Endothelial cell of umbilical vein (primary cell): ENCODE measurements at regions not wholly inside any gene's neighbourhood (a gene's known extent, or its start where the extent isn't known, plus 50 kb on each side); places are given as distances from the start of the nearest gene placed in this dataset.

Experiments used
- BruUV-seq: library from RNA; stranded (reverse); fragments of 400-500 nt; replicated peaks from 2 replicates; lab custom pipeline; 2021; lab: Mats Ljungman, UMichigan
- CTCF ChIA-PET: fragments of 300-600, 350-600 bp; sonication (Branson Sonifier 250); formaldehyde crosslinking; loops from one replicate; lab custom pipeline; 2021; ENCODE audit warnings: antibody characterized with exemption, inconsistent platforms; lab: Charles Lee
- POLR2A ChIA-PET: fragments of 300-600, 350-600 bp; sonication (Branson Sonifier 250); formaldehyde crosslinking; loops from one replicate; lab custom pipeline; 2021; ENCODE audit warnings: antibody characterized with exemption, inconsistent platforms; lab: Charles Lee
- DNase-seq: peaks from one replicate; pipeline ENCODE4 v3.0.0-alpha.2; 2011; ENCODE audit warnings: low read depth, low spot score
- FAIRE-seq: peaks from 2 replicates; lab custom pipeline; 2011; peaks lifted over from hg19 to GRCh38; lab: Jason Lieb, UNC
- H2AFZ ChIP-seq: 2 replicates; pipeline ENCODE4 v1.6.0; 2012; ENCODE audit warnings: low read depth, low read length, control low read depth, inconsistent platforms
- H3K27ac ChIP-seq: 2 replicates; pipeline ENCODE4 v1.5.1; 2011; ENCODE audit warnings: low read depth, mild to moderate bottlenecking, control low read depth, low read length, moderate library complexity; ENCODE audit not compliant: insufficient read depth
- H3K27me3 ChIP-seq, 2 experiments: 2 replicates each; pipeline versions ENCODE4 v1.6.0 to v1.6.1; 2011; ENCODE audit warnings: low read length in 2 of 2, mixed read lengths in 1 of 2; ENCODE audit not compliant: control insufficient read depth in 2 of 2, insufficient read depth in 2 of 2
- H3K36me3 ChIP-seq, 2 experiments: 2 replicates in 1 of 2; 3 replicates in 1 of 2; pipeline ENCODE4 v1.5.1; 2011; ENCODE audit warnings: low read length in 2 of 2, mild to moderate bottlenecking in 1 of 2, moderate library complexity in 1 of 2; ENCODE audit not compliant: control insufficient read depth in 2 of 2, insufficient read depth in 2 of 2; ENCODE audit errors: extremely low read depth in 1 of 2
- H3K4me1 ChIP-seq: 3 replicates; pipeline ENCODE4 v1.5.1; 2011; ENCODE audit warnings: mild to moderate bottlenecking, low read length; ENCODE audit not compliant: control insufficient read depth, insufficient read depth; ENCODE audit errors: extremely low read depth
- H3K4me2 ChIP-seq: 2 replicates; pipeline ENCODE4 v1.6.1; 2011; ENCODE audit warnings: low read length, control low read depth, mixed read lengths; ENCODE audit not compliant: insufficient read depth
- H3K4me3 ChIP-seq, 3 experiments: fragments of 200-600 bp in 1 of 3; sonication (generic), shearing (Covaris generic) in 1 of 3; replicated peaks in 1 of 3; 2 replicates each; pipeline ENCODE4 v1.5.1; 2011 to 2016; ENCODE audit warnings: control low read depth in 3 of 3, low read length in 3 of 3, mild to moderate bottlenecking in 2 of 3, inconsistent platforms in 1 of 3, low read depth in 1 of 3, moderate library complexity in 1 of 3; ENCODE audit not compliant: insufficient read depth in 1 of 3
- H3K79me2 ChIP-seq: 2 replicates; pipeline ENCODE4 v1.6.0; 2012; ENCODE audit warnings: low read length, inconsistent platforms; ENCODE audit not compliant: control insufficient read depth, insufficient read depth
- H3K9ac ChIP-seq: replicated peaks from 2 replicates; pipeline ENCODE3; 2011; ENCODE audit warnings: low read length, control low read depth; ENCODE audit not compliant: insufficient read depth; ENCODE audit errors: extremely low read depth
- H3K9me1 ChIP-seq: replicated peaks from 3 replicates; pipeline ENCODE4 v1.6.0; 2011; ENCODE audit warnings: mild to moderate bottlenecking, low read length; ENCODE audit not compliant: control insufficient read depth, insufficient read depth; ENCODE audit errors: extremely low read depth
- H3K9me3 ChIP-seq: replicated peaks from 2 replicates; pipeline ENCODE4 v1.5.1; 2012; ENCODE audit warnings: low read length, inconsistent platforms; ENCODE audit not compliant: control insufficient read depth, insufficient read depth
- H4K20me1 ChIP-seq: replicated peaks from 2 replicates; pipeline ENCODE3; 2011; ENCODE audit warnings: mild to moderate bottlenecking, low read length; ENCODE audit not compliant: control insufficient read depth, insufficient read depth; ENCODE audit errors: extremely low read depth
- EZH2 ChIP-seq: IDR thresholded peaks from 2 replicates; pipeline ENCODE4 v1.6.1; 2012; ENCODE audit warnings: borderline replicate concordance, low read depth, mild to moderate bottlenecking, moderate library complexity, low read length, inconsistent platforms; ENCODE audit not compliant: severe bottlenecking
- FOS ChIP-seq: IDR thresholded peaks from 2 replicates; pipeline ENCODE4 v1.6.1; 2011; ENCODE audit warnings: mild to moderate bottlenecking, low read length, moderate library complexity, borderline replicate concordance; ENCODE audit not compliant: insufficient read depth
- GATA2 ChIP-seq: IDR thresholded peaks from 2 replicates; pipeline ENCODE4 v1.7.0; 2011; ENCODE audit warnings: low read depth, mild to moderate bottlenecking, moderate library complexity, mixed read lengths, low read length; ENCODE audit not compliant: insufficient read length, insufficient read depth
- JUN ChIP-seq: IDR thresholded peaks from 2 replicates; pipeline ENCODE4 v1.6.1; 2011; ENCODE audit warnings: borderline replicate concordance, low read depth; ENCODE audit not compliant: insufficient read length, insufficient read depth
- MYC ChIP-seq: IDR thresholded peaks from one replicate; pipeline ENCODE4 v1.6.1; 2011; ENCODE audit warnings: mild to moderate bottlenecking, low read depth, low read length
- POLR2A ChIP-seq: IDR thresholded peaks from 2 replicates; pipeline ENCODE4 v1.6.1; 2012; ENCODE audit warnings: low read depth, mild to moderate bottlenecking, control low read depth, low read length
- POLR2AphosphoS5 ChIP-seq: IDR thresholded peaks from 2 replicates; pipeline ENCODE4 v1.6.1; 2012; ENCODE audit warnings: low read depth, mild to moderate bottlenecking, control low read depth, low read length, moderate library complexity; ENCODE audit not compliant: insufficient read depth
- dilution Hi-C: fragments of 300-500 bp; cut with MboI; formaldehyde crosslinking; loops from one replicate; pipeline ENCODE4 v1.15.0; 2019; ENCODE audit warnings: low sequenced_read_pairs; ENCODE audit not compliant: extremely low pct_ligation_motif_present
- intact Hi-C: fragments of 100-400 bp; cut with micrococcal nuclease; formaldehyde crosslinking; loops from one replicate; pipeline ENCODE4 v1.10.0; 2022
- TF ChIP-seq, protein P1 (sequence below): IDR thresholded peaks from 2 replicates; pipeline ENCODE4 v1.6.1; 2011; ENCODE audit not compliant: insufficient read depth, insufficient read length
- TF ChIP-seq, protein P2 (sequence below), 2 donors: IDR thresholded peaks; 1 replicate in 1 of 2; 2 replicates in 1 of 2; pipeline ENCODE4 v1.5.1; 2011; ENCODE audit warnings: low read length in 2 of 2, mild to moderate bottlenecking in 2 of 2, moderate library complexity in 2 of 2, control low read depth in 1 of 2, inconsistent platforms in 1 of 2, low read depth in 1 of 2; ENCODE audit not compliant: insufficient read depth in 1 of 2; ENCODE audit errors: extremely low read depth in 1 of 2

DNA sequence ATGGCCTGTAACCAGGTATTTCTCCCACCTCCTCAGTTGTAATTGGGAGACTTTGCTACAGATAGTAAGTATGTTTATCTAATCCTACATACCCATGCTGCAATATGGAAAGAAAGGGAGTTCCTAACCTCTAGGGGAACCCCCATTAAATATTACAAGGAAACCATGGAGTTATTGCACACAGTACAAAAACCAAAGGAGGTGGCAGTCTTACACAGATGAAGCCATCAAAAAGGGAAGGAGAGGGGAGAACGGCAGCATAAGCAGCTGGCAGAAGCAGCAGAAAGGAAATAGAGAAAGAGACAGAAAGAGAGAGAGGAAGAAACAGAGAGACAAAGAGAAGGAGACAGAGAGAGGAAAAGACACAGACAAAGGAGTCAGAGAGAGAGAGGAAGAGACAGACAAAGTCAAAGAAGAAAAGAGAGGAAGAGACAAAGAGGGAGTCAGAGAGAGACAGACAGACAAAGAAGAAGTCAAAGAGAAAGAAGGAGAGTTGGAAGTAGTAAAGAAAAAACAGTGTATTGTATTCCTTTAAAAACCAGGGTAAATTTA lies 142.9 kb downstream of the FASLG start:
- ChIA-PET CTCF (no interaction called here), POLR2A (no interaction called here)
- TF ChIP-seq FOS (no peak), EZH2 (no peak), POLR2A (no peak), MYC (no peak), GATA2 (no peak), JUN (no peak), POLR2AphosphoS5 (no peak)
- TF ChIP-seq, protein P1, sequence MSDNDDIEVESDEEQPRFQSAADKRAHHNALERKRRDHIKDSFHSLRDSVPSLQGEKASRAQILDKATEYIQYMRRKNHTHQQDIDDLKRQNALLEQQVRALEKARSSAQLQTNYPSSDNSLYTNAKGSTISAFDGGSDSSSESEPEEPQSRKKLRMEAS, result no peak
- TF ChIP-seq, protein P2, sequence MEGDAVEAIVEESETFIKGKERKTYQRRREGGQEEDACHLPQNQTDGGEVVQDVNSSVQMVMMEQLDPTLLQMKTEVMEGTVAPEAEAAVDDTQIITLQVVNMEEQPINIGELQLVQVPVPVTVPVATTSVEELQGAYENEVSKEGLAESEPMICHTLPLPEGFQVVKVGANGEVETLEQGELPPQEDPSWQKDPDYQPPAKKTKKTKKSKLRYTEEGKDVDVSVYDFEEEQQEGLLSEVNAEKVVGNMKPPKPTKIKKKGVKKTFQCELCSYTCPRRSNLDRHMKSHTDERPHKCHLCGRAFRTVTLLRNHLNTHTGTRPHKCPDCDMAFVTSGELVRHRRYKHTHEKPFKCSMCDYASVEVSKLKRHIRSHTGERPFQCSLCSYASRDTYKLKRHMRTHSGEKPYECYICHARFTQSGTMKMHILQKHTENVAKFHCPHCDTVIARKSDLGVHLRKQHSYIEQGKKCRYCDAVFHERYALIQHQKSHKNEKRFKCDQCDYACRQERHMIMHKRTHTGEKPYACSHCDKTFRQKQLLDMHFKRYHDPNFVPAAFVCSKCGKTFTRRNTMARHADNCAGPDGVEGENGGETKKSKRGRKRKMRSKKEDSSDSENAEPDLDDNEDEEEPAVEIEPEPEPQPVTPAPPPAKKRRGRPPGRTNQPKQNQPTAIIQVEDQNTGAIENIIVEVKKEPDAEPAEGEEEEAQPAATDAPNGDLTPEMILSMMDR (IDR thresholded peaks at IDR 0.05; ENCODE audit: extremely low read depth in 1 of 2, insufficient read depth in 1 of 2, low read depth in 1 of 2, low read length in 2 of 2), result no peak
- Histone ChIP-seq H3K79me2 (no peaks in the 10 kb centered on the region), H3K4me2 (no peak overlapping the region), H2AFZ (no peak overlapping the region), H3K27ac (no peak overlapping the region), H3K9me1 (no peaks in the 10 kb centered on the region), H3K36me3 (no peaks in the 10 kb centered on the region), H4K20me1 (no peaks in the 10 kb centered on the region), H3K27me3 (no peaks in the 10 kb centered on the region), H3K9ac (no peak overlapping the region), H3K4me1 (no peaks in the 10 kb centered on the region), H3K4me3 (no peak overlapping the region), H3K9me3 (no peaks in the 10 kb centered on the region)
- no TSS peak for BruUV-seq
- dilution Hi-C loops (no loop called here), intact Hi-C loops (no loop called here)
- DNase-seq (no peak), FAIRE-seq (no peak)
